ENCODE measurements at regions not wholly inside any gene's neighbourhood (a gene's known extent, or its start where the extent isn't known, plus 50 kb on each side); places are given as distances from the start of the nearest gene placed in this dataset.

DNA sequence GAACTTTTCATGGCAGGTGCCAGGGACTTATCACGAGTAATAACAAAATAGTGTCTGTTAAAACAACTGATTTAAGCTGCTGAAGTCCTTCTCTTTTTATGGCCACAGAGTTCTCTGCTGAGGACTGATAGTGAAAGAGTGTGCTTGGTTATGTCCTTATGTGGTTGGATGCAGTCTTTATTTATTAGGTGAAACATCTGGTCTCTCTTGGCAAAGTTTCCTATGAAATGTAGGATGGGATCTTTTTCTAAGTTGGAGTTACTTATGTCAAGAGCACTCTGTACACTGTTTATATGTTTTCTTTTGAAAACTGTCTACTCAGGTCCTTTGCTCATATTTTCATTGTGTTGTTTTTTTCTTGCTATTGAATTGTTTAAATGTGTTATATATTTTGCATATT is 1816.1 kb upstream of the C9orf72 start:
- H2AK5ac ChIP-seq (ENCODE audit: insufficient read length, low read length), result no peak overlapping the region
- no peak overlapping the region for H2BK15ac ChIP-seq (ENCODE audit: low read depth, low read length)
- TF ChIP-seq, protein P1, sequence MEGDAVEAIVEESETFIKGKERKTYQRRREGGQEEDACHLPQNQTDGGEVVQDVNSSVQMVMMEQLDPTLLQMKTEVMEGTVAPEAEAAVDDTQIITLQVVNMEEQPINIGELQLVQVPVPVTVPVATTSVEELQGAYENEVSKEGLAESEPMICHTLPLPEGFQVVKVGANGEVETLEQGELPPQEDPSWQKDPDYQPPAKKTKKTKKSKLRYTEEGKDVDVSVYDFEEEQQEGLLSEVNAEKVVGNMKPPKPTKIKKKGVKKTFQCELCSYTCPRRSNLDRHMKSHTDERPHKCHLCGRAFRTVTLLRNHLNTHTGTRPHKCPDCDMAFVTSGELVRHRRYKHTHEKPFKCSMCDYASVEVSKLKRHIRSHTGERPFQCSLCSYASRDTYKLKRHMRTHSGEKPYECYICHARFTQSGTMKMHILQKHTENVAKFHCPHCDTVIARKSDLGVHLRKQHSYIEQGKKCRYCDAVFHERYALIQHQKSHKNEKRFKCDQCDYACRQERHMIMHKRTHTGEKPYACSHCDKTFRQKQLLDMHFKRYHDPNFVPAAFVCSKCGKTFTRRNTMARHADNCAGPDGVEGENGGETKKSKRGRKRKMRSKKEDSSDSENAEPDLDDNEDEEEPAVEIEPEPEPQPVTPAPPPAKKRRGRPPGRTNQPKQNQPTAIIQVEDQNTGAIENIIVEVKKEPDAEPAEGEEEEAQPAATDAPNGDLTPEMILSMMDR (conservative IDR thresholded peaks at IDR 0.05), result no peak
- H3T11ph ChIP-seq (ENCODE audit: low read length), result no peak overlapping the region
- H2BK120ac ChIP-seq (ENCODE audit: low read depth, low read length, poor library complexity, severe bottlenecking), result no peak overlapping the region
- no peak overlapping the region for H2BK20ac ChIP-seq (ENCODE audit: low read depth, low read length, poor library complexity, severe bottlenecking)
- H3K79me1 ChIP-seq (ENCODE audit: insufficient read depth, low read depth, low read length, poor library complexity, severe bottlenecking), result no peaks in the 10 kb centered on the region
- H3K27me3 ChIP-seq (ENCODE audit: insufficient read depth, low read length), result no peaks in the 10 kb centered on the region
- no peak overlapping the region for H3K9ac ChIP-seq (ENCODE audit: extremely low read depth, insufficient read length, low read length)
- Mint-ChIP-seq H3K27ac (no peak overlapping the region), H3K27me3 (ENCODE audit: low read depth) (no peaks in the 10 kb centered on the region), H3K4me1 (peaks cover 11 to 16% of the 10 kb centered on the region in 2 experiments), H3K9me3 (peaks cover 6 to 7% of the 10 kb centered on the region in 2 experiments; a peak in 4 of 5 replicates), H3K36me3 (ENCODE audit: insufficient read depth in 1 of 3, low read depth in 3 of 3) (peaks cover 3 to 4% (median 3%) of the 10 kb centered on the region in 3 experiments; a peak in 6 of 7 replicates), H3K4me3 (no peak overlapping the region)
- H3K9me3 ChIP-seq (ENCODE audit: control insufficient read depth, low read depth, low read length), result no peaks in the 10 kb centered on the region
- H3K4ac ChIP-seq (ENCODE audit: low read depth, low read length), result no peak overlapping the region
- no peak for DNase-seq
- no peak overlapping the region for H4K5ac ChIP-seq (ENCODE audit: insufficient read length, low read depth, low read length)
- no peak overlapping the region for H2AFZ ChIP-seq (ENCODE audit: low read length)
- H2BK12ac ChIP-seq (ENCODE audit: insufficient read length, low read depth, low read length), result no peak overlapping the region
- H3K79me2 ChIP-seq (ENCODE audit: insufficient read depth, low read length), result no peaks in the 10 kb centered on the region
- no peaks in the 10 kb centered on the region for H3K23me2 ChIP-seq (ENCODE audit: insufficient read length, low read depth, low read length, poor library complexity, severe bottlenecking)
- no peak overlapping the region for H3K18ac ChIP-seq (ENCODE audit: insufficient read length, low read depth, low read length)
- H3K27ac ChIP-seq (ENCODE audit: insufficient read length, low read depth, low read length), result no peak overlapping the region
- no peak overlapping the region for H3K4me2 ChIP-seq (ENCODE audit: insufficient read depth, insufficient read length, low read length)
- no peak overlapping the region for H2BK5ac ChIP-seq (ENCODE audit: insufficient read length, low read length)
- no peak overlapping the region for H3K23ac ChIP-seq (ENCODE audit: insufficient read length, low read depth, low read length)
- no peak overlapping the region for H4K8ac ChIP-seq (replicated peaks; ENCODE audit: insufficient read length, low read depth, low read length)
- H3K56ac ChIP-seq (ENCODE audit: insufficient read length, low read depth, low read length), result no peak overlapping the region
- no peaks in the 10 kb centered on the region for H3K4me1 ChIP-seq (ENCODE audit: insufficient read depth, low read length)
- no CpG with 5 or more reads among the region's 1 CpG for WGBS (ENCODE audit: extremely low coverage, insufficient read length, low lambda C conversion rate)
- no peak overlapping the region for H3K14ac ChIP-seq (ENCODE audit: insufficient read depth, low read length)
- no peak overlapping the region for H4K91ac ChIP-seq (ENCODE audit: insufficient read length, low read depth, low read length)
- no peaks in the 10 kb centered on the region for H4K20me1 ChIP-seq (ENCODE audit: control insufficient read depth, insufficient read depth, insufficient read length)

Measured in H9 (cell line).